ENCODE measurements at regions not wholly inside any gene's neighbourhood (a gene's known extent, or its start where the extent isn't known, plus 50 kb on each side); places are given as distances from the start of the nearest gene placed in this dataset.

DNA sequence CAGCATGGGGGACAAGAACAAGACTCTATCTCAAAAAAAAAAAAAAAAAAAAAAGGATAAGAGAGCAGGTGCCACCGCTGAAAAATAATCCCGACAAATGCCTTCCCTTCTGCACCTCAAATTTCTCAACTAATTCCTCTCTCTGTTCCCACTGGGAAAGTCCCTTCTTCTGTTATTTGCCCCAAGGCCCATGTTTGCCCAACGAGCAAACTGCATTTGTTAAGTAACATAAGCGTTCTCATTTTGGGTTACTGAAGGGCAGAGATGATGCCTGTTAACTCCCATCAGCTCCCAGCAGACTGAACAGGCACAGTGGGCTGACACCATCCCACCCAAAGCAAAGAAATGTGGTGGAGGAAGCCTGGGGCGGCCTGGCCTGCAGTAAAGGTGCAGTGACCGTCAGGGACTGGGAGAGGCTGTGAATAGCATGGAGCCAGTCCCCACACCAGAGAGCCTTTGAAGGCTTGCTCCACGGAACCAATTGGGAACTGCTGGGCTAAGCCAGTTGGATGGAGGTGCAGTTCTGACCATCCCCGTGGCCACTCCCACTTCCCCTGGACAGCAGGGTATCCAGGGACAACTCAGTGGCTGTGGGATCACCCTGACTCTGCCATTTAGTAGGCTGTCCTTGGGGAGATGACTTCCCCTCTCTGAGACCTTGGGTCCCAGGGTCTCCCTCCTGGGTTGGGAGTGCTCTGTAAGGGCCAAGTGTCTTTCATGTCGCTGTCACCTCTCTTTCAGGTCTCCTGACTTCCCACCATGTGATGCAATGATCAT is 149.7 kb upstream of the IER5L start:
- TF ChIP-seq CTCF (IDR thresholded peaks at IDR 0.05 in 8 of 11, conservative IDR thresholded peaks at IDR 0.05 in 3 of 11) (no peak), POLR2A (IDR thresholded peaks at IDR 0.05) (no peak), POLR2AphosphoS5 (IDR thresholded peaks at IDR 0.05) (no peak)
